ENCODE measurements at regions not wholly inside any gene's neighbourhood (a gene's known extent, or its start where the extent isn't known, plus 50 kb on each side); places are given as distances from the start of the nearest gene placed in this dataset.
A peak's percentile ranks its signal among the peaks of the same experiment; 100 is the strongest.

- no peaks in the 10 kb centered on the region for H3K9me3 ChIP-seq (ENCODE audit: low read depth)
- no peaks in the 10 kb centered on the region for H3K27me3 ChIP-seq
- peaks cover 8% of the 10 kb centered on the region for H3K4me1 ChIP-seq (ENCODE audit: low read depth)
- no peak overlapping the region for H3K4me3 ChIP-seq
- no peak for DNase-seq (ENCODE audit: low read depth in 1 of 2, low spot score in 1 of 2)
- TF ChIP-seq CTCF (IDR thresholded peaks at IDR 0.05; ENCODE audit: low read depth, low read length), result no peak
- H3K27ac ChIP-seq, result no peak overlapping the region
- H3K36me3 ChIP-seq, result no peaks in the 10 kb centered on the region
These were observed 118.9 kb downstream of the IRS1 start for GRCh38 chr2:226680719-226681118.

GRCh38 chr2:226679389-226680065 lies 120.1 kb downstream of the IRS1 start:
- no peaks in the 10 kb centered on the region for H3K27me3 ChIP-seq
- H3K36me3 ChIP-seq, result no peaks in the 10 kb centered on the region
- no peak for DNase-seq (ENCODE audit: low read depth in 1 of 2, low spot score in 1 of 2)
- no peak overlapping the region for H3K27ac ChIP-seq
- no peak for TF ChIP-seq CTCF (IDR thresholded peaks at IDR 0.05; ENCODE audit: low read depth, low read length)
- no peaks in the 10 kb centered on the region for H3K9me3 ChIP-seq (ENCODE audit: low read depth)
- H3K4me3 ChIP-seq, result no peak overlapping the region
- H3K4me1 ChIP-seq (ENCODE audit: low read depth), result peaks cover 15% of the 10 kb centered on the region

- H3K4me1 ChIP-seq (ENCODE audit: low read depth), result peaks cover 18% of the 10 kb centered on the region
- peak in 1 of 2 donors; percentile 48 for DNase-seq (ENCODE audit: low read depth in 1 of 2, low spot score in 1 of 2)
- TF ChIP-seq CTCF (IDR thresholded peaks at IDR 0.05; ENCODE audit: low read depth, low read length), result no peak
- H3K36me3 ChIP-seq, result no peaks in the 10 kb centered on the region
- H3K4me3 ChIP-seq, result no peak overlapping the region
- H3K9me3 ChIP-seq (ENCODE audit: low read depth), result no peaks in the 10 kb centered on the region
- H3K27ac ChIP-seq, result no peak overlapping the region
- H3K27me3 ChIP-seq, result no peaks in the 10 kb centered on the region
These were observed 121.2 kb downstream of the IRS1 start for GRCh38 chr2:226678422-226678821.

GRCh38 chr2:226677080-226677479 lies 122.5 kb downstream of the IRS1 start:
- TF ChIP-seq CTCF (IDR thresholded peaks at IDR 0.05; ENCODE audit: low read depth, low read length), result no peak
- Histone ChIP-seq H3K27me3 (no peaks in the 10 kb centered on the region), H3K9me3 (ENCODE audit: low read depth) (no peaks in the 10 kb centered on the region), H3K27ac (no peak overlapping the region), H3K36me3 (no peaks in the 10 kb centered on the region), H3K4me3 (no peak overlapping the region), H3K4me1 (ENCODE audit: low read depth) (peaks cover 23% of the 10 kb centered on the region)
- no peak for DNase-seq (ENCODE audit: low read depth in 1 of 2, low spot score in 1 of 2)

GRCh38 chr2:226676618-226677017 lies 123.0 kb downstream of the IRS1 start:
- H3K27me3 ChIP-seq, result no peaks in the 10 kb centered on the region
- peaks cover 23% of the 10 kb centered on the region for H3K4me1 ChIP-seq (ENCODE audit: low read depth)
- H3K4me3 ChIP-seq, result no peak overlapping the region
- TF ChIP-seq CTCF (IDR thresholded peaks at IDR 0.05; ENCODE audit: low read depth, low read length), result no peak
- H3K9me3 ChIP-seq (ENCODE audit: low read depth), result no peaks in the 10 kb centered on the region
- no peak for DNase-seq (ENCODE audit: low read depth in 1 of 2, low spot score in 1 of 2)
- no peaks in the 10 kb centered on the region for H3K36me3 ChIP-seq
- H3K27ac ChIP-seq, result no peak overlapping the region

Data from cardiac muscle cell (in vitro differentiated cells and primary cell).